Suprapubic skin (tissue), 4 donors: ENCODE measurements at regions not wholly inside any gene's neighbourhood (a gene's known extent, or its start where the extent isn't known, plus 50 kb on each side); places are given as distances from the start of the nearest gene placed in this dataset.

ENCODE experiments used
- DNase-seq, 2 donors: peaks; one replicate each; pipeline ENCODE4 v3.0.0-alpha.2; 2019; ENCODE audit warnings: low spot score in 2 of 2
- H3K27ac ChIP-seq: fragments of 200-600 bp; sonication (generic); one replicate; pipeline ENCODE4 v1.5.1; 2019
- H3K27me3 ChIP-seq: fragments of 200-600 bp; sonication (generic); one replicate; pipeline ENCODE4 v1.5.1; 2019
- H3K36me3 ChIP-seq: fragments of 200-600 bp; sonication (generic); one replicate; pipeline ENCODE4 v1.5.1; 2019
- H3K4me1 ChIP-seq: fragments of 200-600 bp; sonication (generic); one replicate; pipeline ENCODE4 v1.5.1; 2019
- H3K4me3 ChIP-seq: fragments of 200-600 bp; sonication (generic); one replicate; pipeline ENCODE4 v1.5.1; 2019; ENCODE audit warnings: mild to moderate bottlenecking
- H3K9me3 ChIP-seq: fragments of 200-600 bp; sonication (generic); one replicate; pipeline ENCODE4 v1.5.1; 2019
- EP300 ChIP-seq: sonication (generic); formaldehyde crosslinking; IDR thresholded peaks from one replicate; pipeline ENCODE4 v1.6.1; 2017; ENCODE audit warnings: antibody characterized with exemption
- POLR2A ChIP-seq, 2 donors: fragments of 450-650 bp; IDR thresholded peaks; one replicate each; pipeline ENCODE4 v1.6.1; 2017; ENCODE audit warnings: antibody characterized with exemption in 2 of 2, mild to moderate bottlenecking in 2 of 2, moderate library complexity in 2 of 2
- POLR2AphosphoS5 ChIP-seq, 3 donors: sonication (generic); formaldehyde crosslinking; IDR thresholded peaks; one replicate each; pipeline ENCODE4 v1.6.1; 2017; ENCODE audit warnings: antibody characterized with exemption in 3 of 3
- WGBS: methylation state at CpG from one replicate; pipeline ENCODE4 v1.1.5; 2018; 5-methylcytosine and 5-hydroxymethylcytosine counted together
- TF ChIP-seq, protein P1 (sequence below), 2 donors: fragments of 200-600 bp in 1 of 2; fragments of 450-650 bp in 1 of 2; sonication (generic) in 1 of 2; IDR thresholded peaks; one replicate each; pipeline ENCODE4 v1.5.1; 2016 to 2019; ENCODE audit warnings: antibody characterized with exemption in 2 of 2, mild to moderate bottlenecking in 1 of 2, moderate library complexity in 1 of 2

DNA sequence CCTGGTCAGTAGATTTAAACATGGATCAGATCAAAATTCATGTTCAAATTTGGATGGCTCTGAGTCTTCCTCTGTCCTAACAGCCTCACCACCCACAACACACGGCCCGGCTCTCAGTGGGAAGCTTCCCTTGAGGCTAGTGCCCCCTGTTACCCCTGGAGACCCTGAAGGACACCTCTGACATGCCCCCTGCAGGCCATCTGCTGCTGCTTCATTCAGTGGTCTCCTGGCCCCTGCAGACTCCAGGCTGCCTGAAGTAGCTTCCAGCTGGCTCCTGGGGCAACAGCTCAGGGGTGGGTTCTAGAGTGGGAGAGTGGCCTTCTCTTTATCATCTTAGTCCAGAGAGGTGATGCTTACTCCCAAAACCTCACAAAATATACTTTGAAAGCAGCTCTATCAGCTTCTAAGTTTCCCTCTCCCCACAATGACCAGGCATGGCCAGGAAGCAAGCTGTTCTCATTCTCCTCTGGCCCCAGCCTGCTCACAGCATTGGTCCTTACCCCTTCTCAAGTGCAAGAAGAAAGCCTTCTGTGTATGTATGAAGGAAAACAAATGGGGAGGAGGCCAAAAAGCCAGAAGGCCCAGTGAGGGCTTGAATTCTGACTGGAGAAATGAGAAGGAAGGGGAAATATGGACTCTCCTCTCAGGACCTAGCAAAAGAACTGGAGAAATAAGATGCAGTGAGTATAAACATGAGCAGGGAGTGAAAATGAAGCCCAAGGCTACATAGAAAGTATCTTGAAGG lies 189.6 kb upstream of the INHBA start:
- Histone ChIP-seq H3K27me3 (no peaks in the 10 kb centered on the region), H3K4me3 (no peak overlapping the region)
- DNase-seq: no peak

DNA sequence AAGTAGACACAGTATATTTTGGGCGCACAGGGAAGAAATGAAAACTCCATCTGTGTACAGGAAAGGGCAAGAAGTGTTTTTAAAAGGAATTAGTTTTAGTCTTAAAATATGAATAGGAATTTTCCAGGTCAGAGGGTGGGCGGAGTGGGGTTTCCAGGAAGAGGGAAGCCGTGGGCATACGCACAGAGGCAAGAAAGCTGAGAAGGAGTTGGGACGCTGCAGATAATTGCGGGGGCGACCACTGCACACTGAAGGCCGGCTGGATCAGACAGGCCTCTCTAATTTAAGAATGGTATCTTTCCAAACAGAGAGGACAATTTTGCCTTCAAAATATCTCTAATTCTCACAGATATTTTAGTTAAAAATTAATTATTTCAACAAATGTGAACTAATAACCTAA lies 189.1 kb upstream of the INHBA start:
- Histone ChIP-seq H3K9me3 (no peaks in the 10 kb centered on the region), H3K4me3 (no peak overlapping the region), H3K27me3 (no peaks in the 10 kb centered on the region), H3K4me1 (peaks cover 5% of the 10 kb centered on the region), H3K36me3 (no peaks in the 10 kb centered on the region), H3K27ac (no peak overlapping the region)
- no peak for TF ChIP-seq POLR2A (IDR thresholded peaks at IDR 0.05)
- TF ChIP-seq, protein P1, sequence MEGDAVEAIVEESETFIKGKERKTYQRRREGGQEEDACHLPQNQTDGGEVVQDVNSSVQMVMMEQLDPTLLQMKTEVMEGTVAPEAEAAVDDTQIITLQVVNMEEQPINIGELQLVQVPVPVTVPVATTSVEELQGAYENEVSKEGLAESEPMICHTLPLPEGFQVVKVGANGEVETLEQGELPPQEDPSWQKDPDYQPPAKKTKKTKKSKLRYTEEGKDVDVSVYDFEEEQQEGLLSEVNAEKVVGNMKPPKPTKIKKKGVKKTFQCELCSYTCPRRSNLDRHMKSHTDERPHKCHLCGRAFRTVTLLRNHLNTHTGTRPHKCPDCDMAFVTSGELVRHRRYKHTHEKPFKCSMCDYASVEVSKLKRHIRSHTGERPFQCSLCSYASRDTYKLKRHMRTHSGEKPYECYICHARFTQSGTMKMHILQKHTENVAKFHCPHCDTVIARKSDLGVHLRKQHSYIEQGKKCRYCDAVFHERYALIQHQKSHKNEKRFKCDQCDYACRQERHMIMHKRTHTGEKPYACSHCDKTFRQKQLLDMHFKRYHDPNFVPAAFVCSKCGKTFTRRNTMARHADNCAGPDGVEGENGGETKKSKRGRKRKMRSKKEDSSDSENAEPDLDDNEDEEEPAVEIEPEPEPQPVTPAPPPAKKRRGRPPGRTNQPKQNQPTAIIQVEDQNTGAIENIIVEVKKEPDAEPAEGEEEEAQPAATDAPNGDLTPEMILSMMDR (IDR thresholded peaks at IDR 0.05): no peak
- DNase-seq: no peak
- 87% methylated on average over 8 of the region's 8 CpGs for WGBS

More for the DNA sequence above, 189.6 kb upstream of the INHBA start:
- TF ChIP-seq, protein P1 (IDR thresholded peaks at IDR 0.05): no peak
- TF ChIP-seq POLR2A (IDR thresholded peaks at IDR 0.05) (no peak), POLR2AphosphoS5 (IDR thresholded peaks at IDR 0.05) (no peak), EP300 (no peak)
- Histone ChIP-seq H3K4me1 (no peaks in the 10 kb centered on the region), H3K9me3 (no peaks in the 10 kb centered on the region), H3K27ac (no peak overlapping the region), H3K36me3 (no peaks in the 10 kb centered on the region)
- 91% methylated on average over 2 of the region's 2 CpGs for WGBS

DNA sequence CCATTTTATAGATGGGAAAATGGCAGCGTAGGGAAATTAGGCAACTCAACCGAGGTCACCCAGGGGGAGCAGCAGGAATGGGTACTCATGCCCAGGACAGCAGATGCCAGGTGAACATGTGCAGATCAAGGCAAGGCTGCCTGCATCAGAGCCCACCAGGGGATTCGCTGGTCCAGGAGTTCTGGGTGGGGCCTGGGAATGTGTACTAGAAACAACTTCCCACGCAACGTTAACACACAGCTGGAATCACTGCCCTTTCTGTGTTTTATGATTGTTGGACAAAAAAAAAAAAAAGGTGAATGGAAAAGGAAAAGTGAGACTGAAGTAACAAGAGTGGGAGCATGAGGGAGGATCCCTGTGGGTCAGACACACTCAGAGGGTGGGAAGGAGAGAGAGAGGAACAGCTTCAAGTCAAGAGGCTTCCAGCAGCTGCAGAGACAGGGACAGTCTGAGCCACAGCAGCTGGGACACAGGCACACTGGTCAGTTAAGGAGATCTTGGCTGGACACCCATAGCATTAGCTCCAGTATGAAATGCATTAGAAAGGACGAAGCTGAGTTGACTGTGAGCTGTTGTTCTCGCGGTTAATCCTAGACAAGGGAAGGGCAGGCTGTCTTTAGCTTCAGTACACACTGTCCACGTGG lies 187.9 kb upstream of the INHBA start:
- WGBS: 88% methylated on average over 9 of the region's 9 CpGs
- Histone ChIP-seq H3K4me3 (no peak overlapping the region), H3K9me3 (no peaks in the 10 kb centered on the region), H3K36me3 (no peaks in the 10 kb centered on the region), H3K4me1 (peaks cover 15% of the 10 kb centered on the region), H3K27ac (no peak overlapping the region), H3K27me3 (no peaks in the 10 kb centered on the region)
- TF ChIP-seq, protein P1 (IDR thresholded peaks at IDR 0.05): no peak
- TF ChIP-seq EP300 (no peak), POLR2A (IDR thresholded peaks at IDR 0.05) (no peak), POLR2AphosphoS5 (IDR thresholded peaks at IDR 0.05) (no peak)
- no peak for DNase-seq

DNA sequence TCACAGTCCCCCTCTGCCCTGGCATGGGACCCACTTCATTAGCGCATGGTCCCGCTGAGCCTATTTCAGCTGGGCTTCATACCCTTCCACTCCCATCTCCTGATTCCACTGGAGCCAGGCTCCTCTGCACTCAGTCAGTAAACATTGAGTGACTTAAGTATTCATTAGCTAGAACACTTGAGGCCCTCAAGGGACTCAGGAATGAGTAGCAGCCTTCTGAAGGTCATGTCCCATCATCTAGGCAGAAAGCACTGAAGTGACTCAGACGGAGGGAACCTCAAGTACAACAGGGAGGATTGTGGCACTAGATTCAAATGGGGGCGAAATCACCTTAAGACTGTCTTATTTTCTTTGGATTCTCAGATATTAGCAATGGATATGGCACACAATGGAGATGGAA lies 186.6 kb upstream of the INHBA start:
- WGBS: 96% methylated on average over 4 of the region's 4 CpGs
- TF ChIP-seq EP300: no peak
- TF ChIP-seq, protein P1 (IDR thresholded peaks at IDR 0.05): no peak
- TF ChIP-seq POLR2A (IDR thresholded peaks at IDR 0.05): no peak
- TF ChIP-seq POLR2AphosphoS5 (IDR thresholded peaks at IDR 0.05): no peak
- no peak overlapping the region for H3K27ac ChIP-seq

DNA sequence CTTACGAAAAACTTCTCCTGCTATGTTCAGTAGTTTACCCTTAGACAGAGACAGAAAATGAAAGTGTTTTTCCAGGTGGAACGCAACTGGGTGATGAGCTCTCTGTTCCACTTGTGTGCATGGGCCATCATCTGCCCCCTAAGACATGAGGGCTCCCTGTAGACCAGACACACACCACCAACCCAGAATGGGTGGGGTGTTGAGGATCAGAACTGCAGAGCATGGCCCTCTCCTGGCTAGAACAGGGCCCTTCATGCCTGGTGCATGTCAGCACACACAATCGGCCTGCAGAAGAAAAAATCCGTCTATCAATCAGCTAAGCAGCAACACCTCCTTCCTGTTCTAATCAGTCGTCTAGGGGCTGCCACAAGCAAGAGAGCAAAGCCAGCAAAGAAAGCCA lies 186.2 kb upstream of the INHBA start:
- Histone ChIP-seq H3K27me3 (no peaks in the 10 kb centered on the region), H3K36me3 (no peaks in the 10 kb centered on the region), H3K9me3 (no peaks in the 10 kb centered on the region), H3K4me3 (no peak overlapping the region), H3K27ac (no peak overlapping the region), H3K4me1 (peaks cover 19% of the 10 kb centered on the region)
- TF ChIP-seq POLR2AphosphoS5 (IDR thresholded peaks at IDR 0.05) (no peak), EP300 (no peak), POLR2A (IDR thresholded peaks at IDR 0.05) (no peak)
- TF ChIP-seq, protein P1 (IDR thresholded peaks at IDR 0.05): no peak
- DNase-seq: no peak
- WGBS: 81% methylated on average over 5 of the region's 5 CpGs

More for the DNA sequence above, 186.6 kb upstream of the INHBA start:
- DNase-seq: no peak
- Histone ChIP-seq H3K4me1 (peaks cover 19% of the 10 kb centered on the region), H3K9me3 (no peaks in the 10 kb centered on the region), H3K27me3 (no peaks in the 10 kb centered on the region), H3K36me3 (no peaks in the 10 kb centered on the region), H3K4me3 (no peak overlapping the region)
